Right atrium auricular region (tissue), 2 donors: ENCODE measurements at regions not wholly inside any gene's neighbourhood (a gene's known extent, or its start where the extent isn't known, plus 50 kb on each side); places are given as distances from the start of the nearest gene placed in this dataset.
A peak's percentile ranks its signal among the peaks of the same experiment; 100 is the strongest.

Experiments used
- DNase-seq: peaks from one replicate; pipeline ENCODE4 v3.0.0-alpha.2; 2019; ENCODE audit warnings: low spot score
- H3K27ac ChIP-seq, 2 donors: fragments of 200-600 bp; sonication (generic); 1 replicate in 1 of 2; 2 replicates in 1 of 2; pipeline ENCODE4 v1.5.1; 2016 to 2019
- H3K27me3 ChIP-seq, 2 donors: fragments of 200-600 bp; sonication (generic); one replicate each; pipeline versions ENCODE4 v1.5.1 to v1.6.0; 2017 to 2019
- H3K36me3 ChIP-seq: fragments of 200-600 bp; sonication (generic); one replicate; pipeline ENCODE4 v1.5.1; 2016
- H3K4me1 ChIP-seq, 2 donors: fragments of 200-600 bp; sonication (generic); one replicate each; pipeline versions ENCODE4 v1.5.1 to v1.6.0; 2017 to 2019
- H3K4me3 ChIP-seq, 2 donors: fragments of 200-600 bp; sonication (generic); 1 replicate in 1 of 2; 2 replicates in 1 of 2; pipeline ENCODE4 v1.5.1; 2017 to 2019; ENCODE audit warnings: mild to moderate bottlenecking in 1 of 2, moderate library complexity in 1 of 2
- H3K9me3 ChIP-seq, 2 donors: fragments of 200-600 bp; sonication (generic); one replicate each; pipeline ENCODE4 v1.5.1; 2019
- CTCF ChIP-seq, 2 donors: fragments of 200-600 bp; sonication (generic); IDR thresholded peaks; one replicate each; pipeline ENCODE4 v1.5.1; 2019; ENCODE audit warnings: antibody characterized with exemption in 2 of 2

GRCh38 chr3:194961571-194961970 is 275.9 kb downstream of the FAM43A start:
- peak overlapping the region in 1 of 2 donors; percentile 47 for H3K27ac ChIP-seq
- no peaks in the 10 kb centered on the region for H3K9me3 ChIP-seq
- no peak overlapping the region for H3K4me3 ChIP-seq
- no peaks in the 10 kb centered on the region for H3K36me3 ChIP-seq
- no peaks in the 10 kb centered on the region for H3K27me3 ChIP-seq
- no peak for TF ChIP-seq CTCF (IDR thresholded peaks at IDR 0.05)
- no peaks in the 10 kb centered on the region for H3K4me1 ChIP-seq
- DNase-seq = no peak

- H3K9me3 ChIP-seq = no peaks in the 10 kb centered on the region
- no peaks in the 10 kb centered on the region for H3K36me3 ChIP-seq
- peak overlapping the region in 1 of 2 donors; percentile 47 for H3K27ac ChIP-seq
- TF ChIP-seq CTCF (IDR thresholded peaks at IDR 0.05) = no peak
- no peaks in the 10 kb centered on the region for H3K4me1 ChIP-seq
- no peak overlapping the region for H3K4me3 ChIP-seq
- no peak for DNase-seq
- H3K27me3 ChIP-seq = no peaks in the 10 kb centered on the region
These were observed 276.4 kb downstream of the FAM43A start for GRCh38 chr3:194962056-194962455.

- DNase-seq = no peak
- no peak for TF ChIP-seq CTCF (IDR thresholded peaks at IDR 0.05)
These were observed 279.1 kb downstream of the FAM43A start for GRCh38 chr3:194964809-194965208.

GRCh38 chr3:194967151-194968117 is 281.8 kb downstream of the FAM43A start:
- no peak overlapping the region for H3K27ac ChIP-seq
- TF ChIP-seq CTCF (IDR thresholded peaks at IDR 0.05) = no peak
- DNase-seq = peak; percentile 16

More at GRCh38 chr3:194964809-194965208, 279.1 kb downstream of the FAM43A start:
- H3K4me3 ChIP-seq = no peak overlapping the region
- H3K36me3 ChIP-seq = no peaks in the 10 kb centered on the region
- H3K27me3 ChIP-seq = no peaks in the 10 kb centered on the region
- no peaks in the 10 kb centered on the region for H3K4me1 ChIP-seq
- no peak overlapping the region for H3K27ac ChIP-seq
- H3K9me3 ChIP-seq = no peaks in the 10 kb centered on the region

GRCh38 chr3:194970066-194970465 is 284.4 kb downstream of the FAM43A start:
- Histone ChIP-seq H3K4me1 (no peaks in the 10 kb centered on the region), H3K36me3 (no peaks in the 10 kb centered on the region), H3K4me3 (no peak overlapping the region), H3K9me3 (no peaks in the 10 kb centered on the region), H3K27ac (no peak overlapping the region), H3K27me3 (no peaks in the 10 kb centered on the region)
- DNase-seq = no peak
- TF ChIP-seq CTCF (IDR thresholded peaks at IDR 0.05) = no peak

More at GRCh38 chr3:194967151-194968117, 281.8 kb downstream of the FAM43A start:
- Histone ChIP-seq H3K4me3 (no peak overlapping the region), H3K27me3 (no peaks in the 10 kb centered on the region), H3K4me1 (no peaks in the 10 kb centered on the region), H3K9me3 (no peaks in the 10 kb centered on the region), H3K36me3 (no peaks in the 10 kb centered on the region)
